Keratinocyte (primary cell): ENCODE measurements at regions not wholly inside any gene's neighbourhood (a gene's known extent, or its start where the extent isn't known, plus 50 kb on each side); places are given as distances from the start of the nearest gene placed in this dataset.

Experiments used
- DNase-seq: peaks from one replicate; pipeline ENCODE4 v3.0.0-alpha.2; 2011; ENCODE audit warnings: low read depth, missing footprints, low spot score
- FAIRE-seq: peaks from 2 replicates; lab custom pipeline; 2011; peaks lifted over from hg19 to GRCh38; lab: Jason Lieb, UNC
- H2AFZ ChIP-seq: 2 replicates; pipeline ENCODE4 v1.6.0; 2012; ENCODE audit warnings: low read length, control low read depth, inconsistent platforms; ENCODE audit not compliant: control insufficient read depth
- H3K27ac ChIP-seq: 2 replicates; pipeline ENCODE4 v1.5.1; 2011; ENCODE audit warnings: low read length; ENCODE audit not compliant: control insufficient read depth, insufficient read depth
- H3K27me3 ChIP-seq: 3 replicates; pipeline ENCODE4 v1.6.0; 2011; ENCODE audit warnings: low read length; ENCODE audit not compliant: control insufficient read depth, insufficient read depth; ENCODE audit errors: extremely low read depth
- H3K36me3 ChIP-seq, 2 experiments: 2 replicates in 1 of 2; 3 replicates in 1 of 2; pipeline ENCODE4 v1.5.1; 2011; ENCODE audit warnings: low read length in 2 of 2, mild to moderate bottlenecking in 1 of 2; ENCODE audit not compliant: control insufficient read depth in 2 of 2, insufficient read depth in 2 of 2; ENCODE audit errors: extremely low read depth in 1 of 2
- H3K4me1 ChIP-seq: 3 replicates; pipeline ENCODE4 v1.5.1; 2011; ENCODE audit warnings: low read length; ENCODE audit not compliant: control insufficient read depth, insufficient read depth; ENCODE audit errors: extremely low read depth
- H3K4me2 ChIP-seq: 3 replicates; pipeline ENCODE4 v1.6.0; 2011; ENCODE audit warnings: low read depth, low read length; ENCODE audit not compliant: control insufficient read depth, insufficient read depth; ENCODE audit errors: extremely low read depth
- H3K4me3 ChIP-seq, 3 experiments: fragments of 200-600 bp in 1 of 3; sonication (generic) in 1 of 3; 2 replicates in 2 of 3; 3 replicates in 1 of 3; pipeline ENCODE4 v1.5.1; 2011 to 2016; ENCODE audit warnings: low read length in 3 of 3, mild to moderate bottlenecking in 3 of 3, control low read depth in 2 of 3, inconsistent platforms in 1 of 3, low read depth in 1 of 3, mixed read lengths in 1 of 3, mixed run types in 1 of 3, moderate library complexity in 1 of 3; ENCODE audit not compliant: control insufficient read depth in 2 of 3, insufficient read depth in 2 of 3; ENCODE audit errors: extremely low read depth in 1 of 3
- H3K79me2 ChIP-seq: 2 replicates; pipeline ENCODE4 v1.6.0; 2012; ENCODE audit warnings: low read length; ENCODE audit not compliant: control insufficient read depth, insufficient read depth
- H3K9ac ChIP-seq: 3 replicates; pipeline ENCODE4 v1.6.0; 2011; ENCODE audit warnings: low read length; ENCODE audit not compliant: control insufficient read depth, insufficient read depth; ENCODE audit errors: extremely low read depth
- H3K9me1 ChIP-seq: 3 replicates; pipeline ENCODE4 v1.6.0; 2011; ENCODE audit warnings: low read length; ENCODE audit not compliant: control insufficient read depth, insufficient read depth; ENCODE audit errors: extremely low read depth
- H3K9me3 ChIP-seq: 2 replicates; pipeline ENCODE4 v1.5.1; 2012; ENCODE audit warnings: low read depth, low read length; ENCODE audit not compliant: control insufficient read depth
- H4K20me1 ChIP-seq: 3 replicates; pipeline ENCODE4 v1.6.0; 2011; ENCODE audit warnings: low read length; ENCODE audit not compliant: control insufficient read depth, insufficient read depth; ENCODE audit errors: extremely low read depth
- CTCF ChIP-seq, 3 experiments: IDR thresholded peaks in 1 of 3; conservative IDR thresholded peaks in 1 of 3; optimal IDR thresholded peaks in 1 of 3; 2 replicates in 2 of 3; 3 replicates in 1 of 3; pipeline versions ENCODE3 to v1.5.1; 2011; ENCODE audit warnings: low read length in 3 of 3, mild to moderate bottlenecking in 3 of 3, moderate library complexity in 2 of 3, control low read depth in 1 of 3, inconsistent platforms in 1 of 3; ENCODE audit not compliant: insufficient read depth in 2 of 3; ENCODE audit errors: extremely low read depth in 1 of 3
- EZH2 ChIP-seq: IDR thresholded peaks from one replicate; pipeline ENCODE4 v1.6.1; 2012; ENCODE audit warnings: inconsistent platforms, mild to moderate bottlenecking, low read length, moderate library complexity
- dilution Hi-C: fragments of 300-500 bp; cut with MboI; formaldehyde crosslinking; loops from one replicate; pipeline ENCODE4 v1.7.0; 2020; ENCODE audit warnings: low sequenced_read_pairs; ENCODE audit not compliant: extremely low pct_ligation_motif_present

- H3K4me2 ChIP-seq: no peak overlapping the region
- no peak for FAIRE-seq
- no peak overlapping the region for H2AFZ ChIP-seq
Measured at GRCh38 chr3:115279939-115280338, 132.9 kb upstream of the ZBTB20 start.

GRCh38 chr3:115280506-115280905 lies 133.4 kb upstream of the ZBTB20 start:
- Histone ChIP-seq H3K9ac (no peak overlapping the region), H4K20me1 (no peaks in the 10 kb centered on the region), H3K9me3 (no peaks in the 10 kb centered on the region), H2AFZ (no peak overlapping the region), H3K4me2 (no peak overlapping the region), H3K4me3 (no peak overlapping the region), H3K79me2 (no peaks in the 10 kb centered on the region), H3K27me3 (no peaks in the 10 kb centered on the region), H3K36me3 (no peaks in the 10 kb centered on the region), H3K4me1 (no peaks in the 10 kb centered on the region), H3K9me1 (no peaks in the 10 kb centered on the region), H3K27ac (no peak overlapping the region)
- TF ChIP-seq EZH2 (no peak), CTCF (optimal IDR thresholded peaks at IDR 0.05 in 1 of 3, IDR thresholded peaks at IDR 0.05 in 1 of 3, conservative IDR thresholded peaks at IDR 0.05 in 1 of 3; ENCODE audit: extremely low read depth in 1 of 3, insufficient read depth in 2 of 3, low read length in 3 of 3) (no peak)
- DNase-seq: no peak
- dilution Hi-C loops: no loop called here
- FAIRE-seq: no peak

More at GRCh38 chr3:115279939-115280338, 132.9 kb upstream of the ZBTB20 start:
- H3K27ac ChIP-seq: no peak overlapping the region
- no peaks in the 10 kb centered on the region for H3K4me1 ChIP-seq
- no peak overlapping the region for H3K4me3 ChIP-seq
- dilution Hi-C loops: no loop called here
- no peaks in the 10 kb centered on the region for H4K20me1 ChIP-seq
- no peaks in the 10 kb centered on the region for H3K27me3 ChIP-seq
- no peak for DNase-seq
- H3K9me1 ChIP-seq: no peaks in the 10 kb centered on the region
- no peaks in the 10 kb centered on the region for H3K79me2 ChIP-seq
- TF ChIP-seq EZH2 (no peak), CTCF (optimal IDR thresholded peaks at IDR 0.05 in 1 of 3, IDR thresholded peaks at IDR 0.05 in 1 of 3, conservative IDR thresholded peaks at IDR 0.05 in 1 of 3; ENCODE audit: extremely low read depth in 1 of 3, insufficient read depth in 2 of 3, low read length in 3 of 3) (no peak)
- no peaks in the 10 kb centered on the region for H3K9me3 ChIP-seq
- H3K36me3 ChIP-seq: no peaks in the 10 kb centered on the region
- no peak overlapping the region for H3K9ac ChIP-seq
